HG02973 (cell line): ENCODE measurements at regions not wholly inside any gene's neighbourhood (a gene's known extent, or its start where the extent isn't known, plus 50 kb on each side); places are given as distances from the start of the nearest gene placed in this dataset.

Experiments
- ATAC-seq: cut with Tn5 transposase; IDR thresholded peaks from one replicate; pipeline ENCODE4 v1.9.1; 2021; ENCODE audit warnings: moderate library complexity; ENCODE audit not compliant: unreplicated experiment

DNA sequence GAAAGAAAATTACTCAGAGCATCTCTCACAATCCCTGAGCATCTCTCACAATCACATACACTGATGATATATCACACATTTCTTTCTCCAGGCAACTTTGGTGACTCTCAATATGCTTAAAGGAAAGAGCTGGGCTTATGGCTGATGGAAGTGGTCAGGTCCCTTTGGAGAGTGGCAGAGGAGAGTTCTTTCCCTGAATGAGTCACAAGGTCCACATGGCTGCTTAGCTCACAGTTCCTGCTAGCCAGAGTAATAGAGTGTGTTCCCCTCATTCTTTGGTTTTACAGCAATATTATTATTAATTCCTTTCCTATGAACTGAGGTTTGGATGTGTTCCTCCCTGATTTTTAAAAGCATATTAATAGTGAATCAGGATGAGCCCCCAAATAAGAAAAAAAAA is 287.4 kb downstream of the C7orf25 start:
- ATAC-seq: no peak

DNA sequence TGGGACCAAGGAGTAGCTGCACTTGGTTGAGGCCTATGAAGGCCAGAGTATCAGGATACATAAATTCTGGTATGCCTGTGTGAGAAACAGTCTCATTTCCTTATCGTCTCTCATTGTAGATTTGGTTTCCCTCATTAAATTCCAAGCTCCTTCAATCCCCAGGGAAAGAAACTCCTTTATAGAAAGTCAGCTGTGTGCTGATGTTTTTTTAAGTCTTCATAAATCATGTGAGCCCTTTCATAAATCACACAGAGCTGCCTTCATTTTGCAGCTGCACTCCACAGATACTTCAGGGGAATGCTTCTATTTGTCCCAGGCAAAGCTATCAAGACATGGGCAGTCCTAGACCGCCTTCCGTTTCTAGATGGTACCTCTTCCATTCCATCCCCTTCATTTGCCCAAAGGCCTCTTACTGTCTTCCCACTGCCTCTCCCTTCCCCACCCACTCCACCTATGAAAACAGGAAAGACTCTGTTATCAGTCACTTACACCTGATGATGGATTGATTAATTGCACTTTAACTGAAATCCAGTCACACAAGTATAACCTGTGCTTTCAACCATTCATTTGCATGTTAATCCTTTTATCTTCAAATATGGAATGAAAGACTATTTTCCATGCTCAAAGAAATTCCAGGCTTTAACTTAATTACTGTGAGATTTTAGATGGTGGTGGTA is 290.2 kb downstream of the C7orf25 start:
- no peak for ATAC-seq

DNA sequence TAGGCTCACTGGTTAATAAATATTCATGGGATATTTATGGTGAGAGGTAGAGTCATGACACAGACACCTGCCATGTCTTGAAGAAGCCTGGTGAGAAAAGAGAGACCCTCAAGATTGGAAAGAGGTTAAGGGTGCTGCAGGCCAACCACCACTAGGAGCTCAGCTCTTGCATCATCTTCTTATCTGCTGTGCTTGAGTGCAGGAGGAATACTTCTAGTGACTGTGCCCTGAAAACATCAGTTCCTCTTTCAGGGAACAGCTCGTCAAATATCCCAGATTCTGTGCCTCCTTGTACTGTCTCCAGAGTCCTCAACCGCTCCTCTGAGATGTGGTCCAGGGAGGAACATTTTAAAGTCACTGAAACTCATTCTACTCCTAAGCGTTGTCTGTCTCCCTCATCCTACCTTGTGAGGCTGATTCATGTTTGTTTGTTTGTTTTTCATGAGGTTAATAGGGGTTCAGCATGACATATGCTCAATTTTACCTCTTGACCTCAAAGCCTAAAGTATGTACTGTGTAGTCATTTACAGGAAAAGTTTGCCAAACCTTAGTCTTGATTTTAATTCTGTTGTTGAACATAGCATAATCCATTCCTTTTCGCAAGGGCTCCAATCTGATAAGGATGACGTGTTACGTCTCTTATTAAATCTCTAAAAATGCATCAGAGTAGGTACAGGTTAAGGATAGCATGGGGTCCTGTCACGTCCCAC is 293.1 kb downstream of the C7orf25 start:
- ATAC-seq: no peak

DNA sequence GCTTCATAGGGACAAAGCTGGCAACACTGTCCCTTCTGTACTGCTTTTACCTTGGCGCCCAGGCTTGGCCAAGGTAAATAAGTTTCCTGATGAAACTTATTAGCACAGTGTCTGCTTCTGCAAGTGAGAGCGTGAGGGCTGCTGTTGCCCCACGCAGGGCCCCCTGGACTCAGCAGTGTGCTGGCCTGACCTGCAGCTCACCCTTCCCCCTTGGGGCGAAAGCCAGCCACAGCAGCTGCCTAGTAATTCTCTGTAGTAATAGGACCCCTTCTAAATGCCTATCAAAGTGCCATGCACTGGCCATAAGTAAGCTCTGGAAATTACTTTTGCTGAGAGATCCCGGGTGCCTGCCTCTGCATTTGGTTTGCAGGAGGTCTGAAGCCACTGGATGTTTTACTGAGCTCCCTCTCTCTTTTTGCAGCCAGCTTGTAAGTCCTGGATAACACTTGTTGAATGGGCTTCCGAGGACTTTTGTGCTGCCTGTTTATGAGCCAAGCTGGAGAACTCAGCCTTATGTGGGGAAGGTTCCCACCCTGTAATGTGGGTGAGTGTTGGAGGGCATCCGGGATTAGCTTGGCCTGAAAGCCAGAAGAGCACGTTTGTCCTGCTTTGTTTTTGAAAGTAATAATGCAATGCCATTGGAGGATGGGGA is 293.9 kb downstream of the C7orf25 start:
- no peak for ATAC-seq

DNA sequence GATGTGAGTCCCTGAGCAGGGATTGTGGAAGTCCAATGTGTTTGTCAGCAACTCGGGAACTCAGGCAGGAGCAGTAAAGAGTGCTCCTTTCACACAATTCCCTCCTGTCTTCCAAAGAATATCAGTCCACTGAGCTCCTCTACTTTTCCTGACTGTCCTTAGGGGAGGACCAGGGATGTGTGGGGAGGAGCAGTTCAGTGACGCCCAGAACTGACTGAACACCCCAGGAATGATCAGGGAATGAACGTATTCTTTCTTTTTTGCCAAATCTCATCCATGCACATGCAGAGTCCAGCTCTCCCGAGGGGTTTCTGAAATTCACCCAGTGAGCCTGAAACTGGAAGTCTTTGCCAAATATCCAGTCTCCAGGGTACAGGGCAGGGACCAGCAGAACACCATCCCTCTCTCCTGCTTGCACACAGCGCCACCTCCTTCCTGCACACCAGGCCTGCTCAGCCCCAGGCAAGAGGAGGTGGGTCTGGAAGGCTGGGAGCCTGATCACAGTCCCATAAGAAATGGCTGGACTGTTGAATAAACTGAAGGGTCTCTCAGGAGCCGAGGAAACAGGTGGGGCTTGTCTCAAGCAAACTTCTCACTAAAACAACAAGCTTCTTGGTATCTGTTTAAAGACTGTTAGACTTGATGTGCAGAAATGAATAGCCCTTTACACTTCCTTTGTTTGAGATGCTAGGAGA is 294.7 kb downstream of the C7orf25 start:
- ATAC-seq: no peak

DNA sequence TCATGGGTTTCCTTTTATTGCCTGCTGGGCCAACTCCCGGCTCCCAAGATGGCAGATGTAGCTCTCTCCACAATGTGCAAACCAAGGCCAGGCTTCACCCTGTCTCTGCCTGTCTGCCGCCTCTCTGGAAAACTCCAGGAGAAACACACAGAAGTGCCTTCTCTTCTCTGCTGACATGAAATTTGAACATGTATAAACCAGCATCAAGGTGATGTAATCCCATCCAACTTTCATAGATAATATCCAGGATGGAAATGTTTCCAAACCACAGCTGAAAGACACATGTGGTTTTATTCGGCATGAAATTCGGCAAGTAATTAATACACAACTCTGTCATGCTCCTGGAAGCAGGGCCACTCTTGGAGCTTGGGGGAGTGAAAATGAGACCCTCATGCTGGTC is 297.2 kb downstream of the C7orf25 start:
- ATAC-seq: no peak

DNA sequence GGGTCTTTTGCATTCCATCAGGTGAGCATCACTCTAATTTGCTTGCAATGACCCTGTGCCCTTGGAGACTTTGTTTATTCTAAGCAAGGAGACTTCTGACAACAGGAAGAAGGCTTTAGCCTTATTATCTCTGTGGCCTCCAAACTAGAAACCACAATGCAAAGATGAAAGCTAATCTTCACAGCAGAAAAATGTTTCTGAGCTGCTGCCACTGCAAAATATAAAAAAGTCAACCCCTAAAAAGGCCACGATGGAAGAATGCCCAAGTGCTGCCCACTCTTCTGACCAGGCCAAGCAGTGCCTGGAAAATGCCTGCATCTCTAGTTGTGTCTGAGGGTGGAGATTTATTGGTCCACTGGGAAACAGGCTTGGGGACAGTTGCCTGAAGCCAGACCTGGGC is 299.9 kb downstream of the C7orf25 start:
- ATAC-seq: no peak

DNA sequence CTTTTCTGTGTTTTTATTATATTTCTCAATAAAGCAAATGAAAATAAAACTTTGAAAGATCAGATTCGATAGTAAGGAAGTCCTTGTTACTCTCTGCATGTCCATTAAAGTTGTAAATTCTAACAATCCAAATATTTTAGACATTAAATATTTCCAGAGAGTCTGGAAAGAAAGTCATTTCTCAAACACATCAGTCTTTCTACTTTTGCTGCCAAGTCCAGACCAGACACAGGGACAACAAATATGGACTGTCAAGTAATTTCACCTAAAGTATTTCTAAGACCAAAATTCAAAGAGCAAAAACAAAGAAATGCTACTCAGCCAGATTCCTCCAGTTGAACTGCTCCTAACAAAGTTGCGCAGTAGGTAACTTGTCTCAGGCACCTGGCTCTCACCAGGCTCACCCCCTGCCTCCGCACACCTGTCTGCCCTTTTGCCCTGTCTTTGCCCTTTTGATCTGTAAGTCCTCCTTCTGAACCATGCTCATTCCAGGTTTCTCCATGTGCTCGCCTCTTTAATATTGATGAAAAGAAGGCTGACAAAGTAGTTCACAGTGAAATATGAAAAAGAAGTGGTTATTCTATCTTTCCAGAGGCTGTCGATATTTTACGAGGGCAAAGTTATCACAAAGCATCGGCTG is 300.5 kb downstream of the C7orf25 start:
- ATAC-seq: no peak

DNA sequence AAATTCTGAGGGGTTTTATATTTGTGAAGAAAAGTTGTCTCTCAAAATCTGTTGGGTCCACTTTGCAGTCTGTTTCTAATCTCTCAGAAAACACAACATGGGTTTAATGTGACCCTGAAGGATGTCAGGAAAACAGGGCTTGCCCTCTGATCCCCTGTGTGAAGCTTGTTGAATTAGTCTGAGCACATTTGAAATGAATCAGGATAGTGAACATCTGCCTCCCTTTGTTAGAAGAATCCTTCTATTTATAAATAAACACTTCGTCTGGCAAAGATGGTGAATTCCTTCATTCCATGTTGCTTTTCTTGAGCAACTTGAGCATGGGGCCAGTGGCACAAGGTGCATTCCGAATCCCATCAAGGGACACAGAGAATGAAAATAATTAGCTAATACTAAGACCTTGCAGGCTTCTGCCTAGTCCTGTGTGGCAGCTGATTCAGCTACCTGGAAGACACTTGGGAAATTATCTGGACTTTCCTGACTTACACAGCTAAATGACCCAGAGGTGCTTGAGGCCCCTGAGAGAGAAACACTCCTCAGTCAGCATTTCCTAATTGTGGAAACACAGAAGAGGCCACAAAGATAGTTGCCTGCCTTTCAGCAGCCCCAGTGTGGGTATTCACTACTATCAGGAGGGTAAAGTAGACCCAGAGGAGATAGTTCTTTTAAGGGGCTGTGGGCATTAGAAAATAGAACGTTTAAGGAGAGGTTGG is 305.5 kb downstream of the C7orf25 start:
- ATAC-seq: no peak

DNA sequence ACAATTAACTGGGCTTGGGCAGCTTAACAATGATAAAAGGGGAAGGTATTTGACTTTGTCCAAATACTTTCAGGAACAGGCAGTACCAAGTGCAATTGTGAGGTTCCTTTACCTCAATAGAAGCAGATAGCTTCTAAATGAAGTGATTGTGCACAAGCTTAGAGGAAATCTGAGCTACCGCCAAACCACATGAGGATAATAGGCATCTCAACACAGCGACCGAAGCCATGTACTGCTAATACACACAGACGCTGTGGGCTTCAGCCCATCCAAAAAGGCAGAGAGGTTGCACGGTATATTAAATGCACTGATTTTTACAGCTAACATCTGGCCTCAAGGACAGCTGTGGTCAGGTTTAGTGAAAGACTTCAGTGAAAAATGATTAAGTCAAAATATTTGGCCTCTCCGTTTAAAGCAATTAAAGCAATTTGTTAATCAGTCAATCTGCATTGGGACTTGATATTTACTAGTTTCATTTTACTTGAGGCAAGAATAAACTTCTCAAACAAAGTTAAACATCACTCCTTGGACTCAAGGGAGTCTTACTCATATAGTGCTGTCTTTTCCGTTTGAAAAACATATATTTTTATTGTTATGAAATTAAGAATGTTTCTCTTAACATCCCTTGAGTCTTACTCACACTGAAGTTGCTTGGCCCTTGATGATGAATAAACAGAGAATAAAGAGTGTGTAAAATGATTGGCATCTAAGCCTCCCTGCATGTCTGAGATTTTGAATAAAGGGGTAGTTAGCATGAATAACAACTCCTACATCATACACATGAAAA is 306.3 kb downstream of the C7orf25 start:
- ATAC-seq: no peak

DNA sequence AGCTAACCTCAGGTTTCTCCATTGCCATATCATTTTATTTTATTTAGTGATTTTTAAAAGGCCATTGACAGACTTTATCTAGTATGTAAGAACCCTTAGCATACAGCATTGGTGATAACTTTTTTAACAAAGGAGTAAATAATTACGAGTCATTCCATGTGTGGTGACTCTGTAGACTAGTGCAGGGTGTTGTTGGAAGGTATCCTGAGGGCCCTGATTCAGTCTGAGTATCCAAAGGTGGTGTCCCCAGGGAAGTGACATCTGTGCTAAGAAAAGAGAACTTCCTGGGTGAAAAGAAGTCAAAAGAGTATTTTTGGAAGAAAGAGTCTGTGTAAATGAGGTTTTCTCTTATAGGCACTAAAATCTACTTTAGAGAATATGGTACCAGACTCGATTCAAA is 308.4 kb downstream of the C7orf25 start:
- ATAC-seq: no peak

DNA sequence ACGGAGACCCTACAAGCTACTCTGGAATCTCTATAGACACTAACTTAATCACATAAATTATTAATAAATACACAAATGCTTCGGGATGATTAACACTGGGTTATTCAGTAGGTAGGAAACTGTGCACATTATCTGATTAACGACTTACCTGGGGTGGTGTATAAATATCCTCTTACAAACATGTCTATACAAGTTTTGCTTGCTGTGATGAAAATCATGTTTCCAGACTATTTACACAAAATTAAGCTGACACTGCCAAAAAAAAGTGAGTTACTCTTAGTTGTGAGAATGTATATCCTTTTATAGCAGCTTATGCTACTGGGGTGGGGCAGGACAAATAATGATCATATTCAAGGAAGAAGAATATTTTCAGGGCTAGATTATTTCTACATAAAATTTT is 314.6 kb downstream of the C7orf25 start:
- no peak for ATAC-seq

DNA sequence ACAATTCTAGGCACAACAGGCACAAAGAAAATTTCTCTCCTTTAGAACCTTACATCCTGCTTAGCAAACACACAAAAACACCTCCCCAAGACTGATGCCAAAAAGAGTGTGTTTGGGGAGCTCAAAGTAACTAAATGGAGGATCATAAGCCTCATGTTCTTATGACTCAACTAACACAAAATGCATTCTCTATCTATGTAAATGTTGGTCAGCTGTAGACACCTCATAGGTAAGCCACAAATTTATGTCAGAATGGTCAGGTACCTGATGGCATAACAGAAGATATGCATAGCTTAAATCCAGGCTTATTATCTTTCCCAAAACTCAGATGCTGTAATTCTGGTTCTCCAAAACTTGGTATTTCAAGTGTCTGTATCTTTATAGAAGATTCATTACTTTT is 315.1 kb downstream of the C7orf25 start:
- ATAC-seq: no peak

DNA sequence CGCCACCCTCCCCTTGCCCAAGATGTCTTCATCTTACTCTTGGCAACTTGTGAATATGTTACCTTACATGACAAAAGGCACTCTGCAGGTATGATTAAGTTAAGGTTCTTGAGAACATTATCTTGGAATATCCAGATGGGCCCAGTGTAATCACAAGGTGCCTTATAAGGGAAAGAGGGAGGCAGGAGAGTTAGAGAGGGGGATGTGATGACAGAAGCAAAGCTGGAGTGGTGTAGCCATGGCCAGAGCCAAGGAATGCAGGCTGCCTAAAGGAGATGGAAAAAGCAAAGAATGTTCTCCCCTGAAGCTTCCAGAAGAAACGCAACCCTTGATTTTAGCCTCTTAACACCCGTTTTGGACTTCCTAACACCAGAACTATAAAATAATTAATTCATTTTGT is 318.0 kb downstream of the C7orf25 start:
- ATAC-seq: no peak

DNA sequence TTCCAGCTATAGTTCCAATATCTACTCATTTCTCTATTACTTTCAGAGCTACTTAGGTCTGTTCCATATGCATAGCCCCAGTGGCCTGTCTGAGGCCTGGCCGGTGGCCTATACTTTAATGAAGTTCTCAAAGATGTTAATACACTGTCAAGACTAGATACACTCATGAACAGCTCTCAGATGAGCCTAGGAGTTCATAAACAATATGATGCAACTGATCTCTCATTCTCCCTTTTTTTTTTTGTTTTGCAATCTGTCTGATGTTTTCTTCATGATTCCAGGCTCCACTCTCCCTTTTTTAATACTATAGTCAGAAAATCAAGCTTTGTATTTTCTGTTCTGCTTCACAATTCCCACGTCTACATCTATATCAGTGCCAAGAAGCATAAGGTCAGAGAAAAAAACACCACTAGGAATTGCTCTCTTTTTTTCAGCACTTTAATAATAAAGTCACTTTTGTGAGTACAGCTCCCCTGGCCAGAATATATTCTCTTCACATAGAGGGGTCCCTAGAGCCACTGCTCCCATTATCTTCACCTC is 321.0 kb downstream of the C7orf25 start:
- ATAC-seq: no peak

DNA sequence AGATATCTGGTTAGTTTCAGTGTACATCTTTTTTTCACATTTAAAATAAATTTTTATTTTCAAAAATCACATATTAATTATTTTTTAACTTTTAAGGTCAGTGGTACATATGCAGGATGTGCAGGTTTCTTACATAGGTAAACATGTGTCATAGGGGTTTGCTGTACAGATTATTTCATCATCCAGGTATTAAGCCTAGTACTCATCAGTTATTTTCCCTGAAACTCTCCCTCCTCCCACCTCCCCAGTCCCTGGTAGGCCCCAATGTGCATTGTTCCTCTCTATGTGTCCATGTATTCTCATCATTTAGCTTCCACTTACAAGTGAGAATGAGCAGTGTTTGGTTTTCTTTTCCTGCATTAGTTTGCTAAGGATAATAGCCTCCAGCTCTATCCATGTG is 323.0 kb downstream of the C7orf25 start:
- no peak for ATAC-seq

DNA sequence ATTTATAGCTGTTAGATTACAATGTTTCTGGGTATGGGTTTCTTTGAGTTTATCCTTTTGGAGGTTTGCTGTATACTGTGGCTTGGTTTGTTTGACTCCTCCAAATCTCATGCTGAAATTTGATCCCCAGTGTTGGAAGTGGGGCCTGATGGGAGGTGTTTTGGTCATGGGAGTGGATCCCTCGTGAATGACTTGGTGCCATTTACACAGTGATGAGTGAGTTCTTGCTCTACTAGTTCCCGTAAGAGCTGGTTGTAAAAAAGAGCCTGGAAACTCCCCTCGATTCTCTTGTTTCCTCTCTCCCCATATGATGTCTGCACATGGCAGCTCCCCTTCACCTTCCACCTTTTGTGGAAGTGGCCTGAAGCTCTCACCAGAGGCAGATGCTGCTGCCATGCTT is 324.1 kb downstream of the C7orf25 start:
- ATAC-seq: no peak

DNA sequence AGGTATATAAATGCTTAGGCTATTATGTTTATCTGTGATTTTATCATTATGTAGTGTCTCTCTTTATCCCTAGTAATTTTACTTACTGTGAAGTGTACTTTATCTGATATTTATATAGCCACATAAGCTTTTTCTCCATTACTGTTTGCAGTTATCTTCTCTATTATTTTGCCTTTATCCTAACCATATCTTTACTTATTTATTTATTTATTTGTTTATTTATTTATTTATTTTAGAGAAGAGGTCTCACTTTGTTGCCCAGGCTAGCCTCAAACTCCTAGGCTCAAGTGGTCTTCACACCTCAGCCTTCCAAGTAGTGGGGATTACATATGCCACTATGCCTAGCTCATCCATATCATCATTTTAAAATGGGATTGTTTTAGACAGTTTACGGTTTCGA is 331.8 kb downstream of the C7orf25 start:
- no peak for ATAC-seq

DNA sequence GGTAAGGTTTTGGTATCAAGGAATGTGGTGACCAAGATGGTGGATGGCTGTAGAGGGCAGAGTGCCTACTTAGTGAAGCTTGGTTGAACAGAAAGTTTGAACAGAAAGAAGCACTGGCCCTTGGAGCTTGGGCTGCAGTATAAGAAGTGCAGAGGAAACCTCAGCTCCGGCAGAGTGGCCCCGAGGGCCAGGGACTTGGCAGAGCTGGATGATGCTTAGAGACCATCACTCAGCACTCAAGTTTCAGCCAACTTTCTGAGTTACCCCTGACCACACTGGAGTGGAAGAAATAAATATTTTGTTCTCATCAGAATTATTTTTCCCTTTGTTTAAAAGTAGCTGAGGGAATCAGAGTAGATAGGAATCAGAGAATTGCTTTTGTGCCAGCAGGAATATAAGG is 336.7 kb downstream of the C7orf25 start:
- ATAC-seq: no peak

DNA sequence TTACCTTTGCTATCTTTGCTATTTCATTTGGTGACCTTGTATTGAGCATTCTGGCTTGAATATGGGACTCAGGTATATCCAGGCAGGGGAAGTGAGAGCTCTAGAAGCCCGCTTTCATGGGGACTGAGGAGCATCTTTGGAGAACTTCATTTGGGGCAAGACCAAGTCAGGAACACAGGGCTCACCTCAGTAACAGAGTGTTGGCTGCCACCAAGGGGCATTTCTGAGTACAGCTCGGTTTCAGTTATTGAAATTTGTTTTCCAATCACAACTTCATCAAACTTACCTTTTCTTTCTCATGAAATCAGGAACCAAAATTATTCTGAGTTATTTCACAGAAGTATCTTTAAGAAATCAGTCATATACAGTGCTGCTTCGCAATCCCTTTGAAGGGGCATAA is 337.2 kb downstream of the C7orf25 start:
- no peak for ATAC-seq
